Neuronal stem cell (in vitro differentiated cells): ENCODE measurements at regions not wholly inside any gene's neighbourhood (a gene's known extent, or its start where the extent isn't known, plus 50 kb on each side); places are given as distances from the start of the nearest gene placed in this dataset.

Source experiments
- DNase-seq: peaks from one replicate; pipeline ENCODE4 v3.0.0-alpha.2; 2013; ENCODE audit warnings: low spot score
- H2AFZ ChIP-seq: one replicate; pipeline ENCODE4 v1.6.1; 2013; ENCODE audit warnings: mild to moderate bottlenecking, low read length, inconsistent platforms
- H2AK5ac ChIP-seq: 2 replicates; pipeline ENCODE4 v1.6.1; 2013; ENCODE audit warnings: low read depth, mild to moderate bottlenecking, inconsistent platforms, low read length, moderate library complexity, mixed read lengths
- H2BK120ac ChIP-seq: 2 replicates; pipeline ENCODE4 v1.6.1; 2013; ENCODE audit warnings: low read depth, mild to moderate bottlenecking, inconsistent platforms, low read length, moderate library complexity, mixed read lengths
- H2BK12ac ChIP-seq: one replicate; pipeline ENCODE4 v1.6.1; 2013; ENCODE audit warnings: low read length, inconsistent platforms
- H2BK15ac ChIP-seq: 2 replicates; pipeline ENCODE4 v1.6.1; 2013; ENCODE audit warnings: mild to moderate bottlenecking, low read length, inconsistent platforms, mixed read lengths
- H2BK5ac ChIP-seq: one replicate; pipeline ENCODE4 v1.6.1; 2013; ENCODE audit warnings: inconsistent platforms, mild to moderate bottlenecking, low read length, moderate library complexity
- H3K14ac ChIP-seq: one replicate; pipeline ENCODE4 v1.6.1; 2013; ENCODE audit warnings: low read length, inconsistent platforms
- H3K18ac ChIP-seq: 2 replicates; pipeline ENCODE4 v1.6.1; 2013; ENCODE audit warnings: low read length, inconsistent platforms
- H3K23ac ChIP-seq: 2 replicates; pipeline ENCODE4 v1.6.1; 2013; ENCODE audit warnings: low read depth, mild to moderate bottlenecking, mixed read lengths, low read length, inconsistent platforms; ENCODE audit not compliant: poor library complexity
- H3K27ac ChIP-seq: replicated peaks from 3 replicates; pipeline ENCODE4 v1.5.1; 2013; ENCODE audit warnings: low read length, inconsistent platforms
- H3K27me3 ChIP-seq, 3 experiments: 2 replicates each; pipeline ENCODE4 v1.6.1; 2013; ENCODE audit warnings: low read length in 3 of 3, mild to moderate bottlenecking in 2 of 3, inconsistent platforms in 1 of 3, low read depth in 1 of 3, mixed read lengths in 1 of 3, moderate library complexity in 1 of 3; ENCODE audit not compliant: control insufficient read depth in 3 of 3, insufficient read depth in 3 of 3
- H3K36me3 ChIP-seq, 2 donors: replicated peaks in 1 of 2; 2 replicates each; pipeline ENCODE4 v1.6.1; 2013; ENCODE audit warnings: low read length in 2 of 2; ENCODE audit not compliant: control insufficient read depth in 2 of 2, insufficient read depth in 2 of 2
- H3K4ac ChIP-seq: 2 replicates; pipeline ENCODE4 v1.6.1; 2013; ENCODE audit warnings: inconsistent platforms, mild to moderate bottlenecking, low read length, moderate library complexity
- H3K4me1 ChIP-seq, 2 donors: 1 replicate in 1 of 2; 2 replicates in 1 of 2; pipeline ENCODE4 v1.6.1; 2013; ENCODE audit warnings: low read length in 2 of 2, low read depth in 1 of 2; ENCODE audit not compliant: control insufficient read depth in 2 of 2, insufficient read depth in 1 of 2
- H3K4me2 ChIP-seq: one replicate; pipeline ENCODE4 v1.6.1; 2013; ENCODE audit warnings: mild to moderate bottlenecking, low read length, inconsistent platforms; ENCODE audit not compliant: insufficient read depth, poor library complexity, severe bottlenecking
- H3K4me3 ChIP-seq, 2 donors: 2 replicates each; pipeline ENCODE4 v1.5.1; 2013; ENCODE audit warnings: low read length in 2 of 2, mild to moderate bottlenecking in 2 of 2, inconsistent platforms in 1 of 2, moderate library complexity in 1 of 2
- H3K79me1 ChIP-seq: one replicate; pipeline ENCODE4 v1.6.1; 2013; ENCODE audit warnings: low read depth, mild to moderate bottlenecking, inconsistent platforms, low read length, moderate library complexity
- H3K9ac ChIP-seq: one replicate; pipeline ENCODE4 v1.6.1; 2013; ENCODE audit warnings: mild to moderate bottlenecking, low read depth, low read length, inconsistent platforms; ENCODE audit not compliant: poor library complexity
- H3K9me3 ChIP-seq, 2 donors: replicated peaks in 1 of 2; 2 replicates each; pipeline versions ENCODE3 to v1.6.1; 2013; ENCODE audit warnings: low read length in 2 of 2, mild to moderate bottlenecking in 2 of 2, inconsistent platforms in 1 of 2, low read depth in 1 of 2, mixed read lengths in 1 of 2, moderate library complexity in 1 of 2; ENCODE audit not compliant: control insufficient read depth in 2 of 2, insufficient read depth in 1 of 2
- H4K8ac ChIP-seq: one replicate; pipeline ENCODE4 v1.6.1; 2013; ENCODE audit warnings: low read depth, mild to moderate bottlenecking, inconsistent platforms, low read length, moderate library complexity
- H4K91ac ChIP-seq: one replicate; pipeline ENCODE4 v1.6.1; 2013; ENCODE audit warnings: low read length, low read depth, mild to moderate bottlenecking, inconsistent platforms; ENCODE audit not compliant: poor library complexity
- WGBS, 2 donors: extraction: QIAGEN DNeasy Blood & Tissue Kit; methylation state at CpG; one replicate each; pipeline ENCODE4 v1.1.7; 2013; ENCODE audit warnings: missing lambda C conversion rate in 2 of 2, mixed read lengths in 1 of 2; ENCODE audit not compliant: insufficient read length in 2 of 2, insufficient replicate concordance in 1 of 2; ENCODE audit errors: extremely low coverage in 2 of 2; 5-methylcytosine and 5-hydroxymethylcytosine counted together

DNA sequence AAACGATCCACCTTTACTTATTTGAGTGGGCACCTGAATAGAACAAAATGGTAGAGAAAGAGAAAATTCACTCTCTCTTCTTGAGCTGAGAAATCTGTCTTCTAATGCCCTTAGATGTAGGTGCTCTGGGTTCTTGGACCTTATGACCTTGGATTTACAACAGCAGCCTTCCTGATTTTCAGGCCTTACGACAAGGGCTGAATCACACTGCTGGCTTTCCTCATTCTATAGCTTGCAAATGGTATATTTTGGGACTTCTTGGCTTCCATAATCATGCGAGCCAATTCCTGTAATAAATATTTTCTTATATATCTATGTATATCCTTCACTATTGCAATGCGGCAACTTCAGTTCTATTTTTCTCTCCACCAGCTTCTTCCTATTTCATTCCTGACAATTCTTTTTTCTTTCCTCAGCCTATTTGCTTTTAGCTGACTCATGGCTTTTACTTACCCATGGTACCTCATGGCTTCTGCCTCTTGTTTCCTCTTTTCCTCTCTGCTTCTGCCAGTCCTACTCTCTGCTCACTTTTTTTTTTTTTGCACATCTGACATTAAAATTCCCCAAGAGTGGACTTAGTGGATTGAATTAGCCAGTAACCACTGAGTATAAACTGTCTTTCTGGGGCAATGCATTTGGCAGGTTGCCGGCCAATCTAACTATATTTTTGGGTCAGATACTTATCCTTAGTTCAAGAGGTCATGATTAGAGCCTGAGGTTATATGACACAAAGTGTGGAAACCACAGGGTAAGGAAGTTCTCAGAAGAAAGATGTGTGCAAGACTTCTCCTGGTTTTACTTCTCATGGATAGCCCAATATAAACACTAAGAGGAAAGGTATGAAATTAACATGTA, 359.5 kb downstream of the TMEM135 start:
- Histone ChIP-seq H2BK5ac (no peak overlapping the region), H3K4me3 (no peak overlapping the region), H3K23ac (no peak overlapping the region), H3K27me3 (no peaks in the 10 kb centered on the region), H3K9me3 (no peaks in the 10 kb centered on the region), H2BK12ac (no peak overlapping the region), H4K91ac (no peak overlapping the region), H3K4ac (no peak overlapping the region), H3K18ac (no peak overlapping the region), H3K27ac (no peak overlapping the region), H2BK120ac (no peak overlapping the region), H3K14ac (no peak overlapping the region), H2BK15ac (no peak overlapping the region), H4K8ac (no peak overlapping the region), H2AFZ (no peak overlapping the region), H3K4me1 (no peaks in the 10 kb centered on the region), H3K79me1 (no peaks in the 10 kb centered on the region), H2AK5ac (no peak overlapping the region), H3K4me2 (no peak overlapping the region), H3K9ac (no peak overlapping the region), H3K36me3 (no peaks in the 10 kb centered on the region)
- DNase-seq = no peak
- no CpG with 5 or more reads among the region's 5 CpGs for WGBS, 2 donors

DNA sequence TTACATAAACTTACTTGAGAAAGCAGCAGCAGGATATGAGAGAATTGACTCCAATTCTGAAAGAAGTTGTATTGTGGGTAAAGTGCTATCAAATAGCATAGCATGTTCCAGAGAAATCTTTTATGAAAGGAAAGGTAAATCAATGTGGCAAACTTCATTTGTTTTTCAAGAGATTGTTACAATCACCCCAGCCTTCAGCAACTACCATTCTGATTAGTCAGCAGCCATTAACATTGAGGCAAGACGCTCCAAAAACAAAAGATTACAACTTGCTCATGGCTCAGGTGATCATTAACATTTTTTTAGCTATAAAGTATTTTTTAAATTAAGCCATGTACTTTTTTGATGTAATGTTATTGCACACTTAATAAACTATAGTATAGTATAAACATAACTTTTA, 357.2 kb downstream of the TMEM135 start:
- Histone ChIP-seq H3K9me3 (no peaks in the 10 kb centered on the region), H2BK15ac (no peak overlapping the region), H3K27ac (no peak overlapping the region), H4K8ac (no peak overlapping the region), H3K4ac (no peak overlapping the region), H3K4me2 (no peak overlapping the region), H3K36me3 (no peaks in the 10 kb centered on the region), H2BK5ac (no peak overlapping the region), H2AK5ac (no peak overlapping the region), H2AFZ (no peak overlapping the region), H3K9ac (no peak overlapping the region), H4K91ac (no peak overlapping the region), H3K4me3 (no peak overlapping the region), H3K27me3 (no peaks in the 10 kb centered on the region), H3K79me1 (no peaks in the 10 kb centered on the region), H2BK12ac (no peak overlapping the region), H3K4me1 (no peaks in the 10 kb centered on the region), H2BK120ac (no peak overlapping the region), H3K18ac (no peak overlapping the region), H3K14ac (no peak overlapping the region), H3K23ac (no peak overlapping the region)
- WGBS, 2 donors = no CpG with 5 or more reads among the region's 1 CpG
- no peak for DNase-seq

DNA sequence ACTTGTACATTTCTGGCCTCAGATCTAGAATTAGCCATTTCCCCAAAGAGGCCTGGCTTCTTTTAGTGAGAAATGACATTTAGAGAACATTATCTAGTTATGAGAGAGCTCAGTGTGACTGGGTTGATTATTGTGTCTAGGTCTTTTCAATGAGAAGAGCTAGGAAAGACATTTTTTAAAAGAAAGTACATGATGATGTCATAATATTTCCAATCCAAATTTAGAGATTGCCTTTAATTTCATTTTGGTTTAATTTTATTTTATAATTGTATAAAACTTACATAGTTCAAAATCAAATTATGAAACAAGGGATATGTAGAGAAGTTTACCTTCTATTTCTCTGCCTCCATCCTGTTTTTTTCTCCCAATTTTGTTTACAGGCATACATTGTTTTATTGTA, 354.9 kb downstream of the TMEM135 start:
- no peak overlapping the region for H2BK5ac ChIP-seq
- H3K27me3 ChIP-seq = no peaks in the 10 kb centered on the region
- no peak overlapping the region for H3K23ac ChIP-seq
- no peak overlapping the region for H2AK5ac ChIP-seq
- no peak overlapping the region for H3K9ac ChIP-seq
- no peak overlapping the region for H2BK120ac ChIP-seq
- no peak overlapping the region for H3K4me3 ChIP-seq
- H2BK12ac ChIP-seq = no peak overlapping the region
- H3K36me3 ChIP-seq = no peaks in the 10 kb centered on the region
- no peak overlapping the region for H2AFZ ChIP-seq
- H3K9me3 ChIP-seq = no peaks in the 10 kb centered on the region
- no peak for DNase-seq
- H3K79me1 ChIP-seq = no peaks in the 10 kb centered on the region
- no peak overlapping the region for H3K4me2 ChIP-seq
- H2BK15ac ChIP-seq = no peak overlapping the region
- H4K91ac ChIP-seq = no peak overlapping the region
- no peak overlapping the region for H3K27ac ChIP-seq
- no peak overlapping the region for H3K18ac ChIP-seq
- no peak overlapping the region for H4K8ac ChIP-seq
- no peak overlapping the region for H3K14ac ChIP-seq
- H3K4me1 ChIP-seq = no peaks in the 10 kb centered on the region
- no peak overlapping the region for H3K4ac ChIP-seq

DNA sequence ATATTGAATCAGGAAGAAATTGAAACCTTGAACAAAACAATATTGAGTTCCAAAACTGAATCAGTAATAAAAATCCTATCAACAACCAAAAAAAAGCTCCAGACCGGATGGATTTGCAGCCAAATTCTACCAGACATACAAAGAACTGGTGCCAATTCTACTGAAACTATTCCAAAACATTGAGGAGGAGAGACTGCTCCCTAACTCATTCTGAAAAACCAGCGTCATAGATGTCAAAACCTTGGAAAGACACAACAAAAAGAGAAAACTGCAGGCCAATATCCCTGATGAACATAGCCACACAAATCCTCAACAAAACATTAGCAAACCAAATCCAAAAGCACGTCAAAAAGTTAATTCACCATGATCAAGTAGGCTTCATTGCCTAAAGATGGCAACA, 353.8 kb downstream of the TMEM135 start:
- Histone ChIP-seq H4K8ac (no peak overlapping the region), H4K91ac (no peak overlapping the region), H3K79me1 (no peaks in the 10 kb centered on the region), H3K27ac (no peak overlapping the region), H3K14ac (no peak overlapping the region), H3K4me2 (no peak overlapping the region), H3K4me1 (no peaks in the 10 kb centered on the region), H3K23ac (no peak overlapping the region), H2BK12ac (no peak overlapping the region), H3K4ac (no peak overlapping the region), H3K9me3 (no peaks in the 10 kb centered on the region), H2AK5ac (no peak overlapping the region), H2AFZ (no peak overlapping the region), H2BK120ac (no peak overlapping the region), H3K18ac (no peak overlapping the region), H3K36me3 (no peaks in the 10 kb centered on the region), H3K9ac (no peak overlapping the region), H2BK5ac (no peak overlapping the region), H3K27me3 (no peaks in the 10 kb centered on the region), H2BK15ac (no peak overlapping the region), H3K4me3 (no peak overlapping the region)
- DNase-seq = no peak
- WGBS, 2 donors = no CpG with 5 or more reads among the region's 3 CpGs
